B cell (primary cell): ENCODE measurements at regions not wholly inside any gene's neighbourhood (a gene's known extent, or its start where the extent isn't known, plus 50 kb on each side); places are given as distances from the start of the nearest gene placed in this dataset.

Experiments used
- ATAC-seq: fragments of 200-7000 bp; cut with Tn5 transposase; one replicate; pipeline ENCODE4 v1.10.0; 2021; ENCODE audit warnings: low read depth, mild to moderate bottlenecking, moderate number of reproducible peaks, moderate library complexity
- CTCF ChIA-PET: fragments of 350-600 bp; sonication (Branson Sonifier 250); formaldehyde crosslinking; loops from one replicate; lab custom pipeline; 2021; ENCODE audit warnings: antibody characterized with exemption, inconsistent platforms; lab: Charles Lee
- POLR2A ChIA-PET: fragments of 350-600 bp; sonication (Branson Sonifier 250); formaldehyde crosslinking; loops from one replicate; lab custom pipeline; 2021; ENCODE audit warnings: antibody characterized with exemption; lab: Charles Lee
- DNase-seq: peaks from one replicate; pipeline ENCODE4 v3.0.0; 2013
- H2AFZ ChIP-seq: 2 replicates; pipeline ENCODE4 v1.6.1; 2012; ENCODE audit warnings: mild to moderate bottlenecking, low read depth, low read length; ENCODE audit not compliant: insufficient read depth, poor library complexity, severe bottlenecking
- H3K27ac ChIP-seq, 2 donors: 1 replicate in 1 of 2; 2 replicates in 1 of 2; pipeline ENCODE4 v1.5.1; 2012 to 2013; ENCODE audit warnings: low read length in 2 of 2, mild to moderate bottlenecking in 2 of 2, moderate library complexity in 1 of 2
- H3K27me3 ChIP-seq, 4 experiments: fragments of 200-600 bp in 1 of 4; sonication (generic) in 1 of 4; replicated peaks in 1 of 4; 1 replicate in 2 of 4; 2 replicates in 2 of 4; pipeline versions ENCODE4 v1.6.1 to v1.7.0; 2013 to 2016; ENCODE audit warnings: low read length in 3 of 4, mild to moderate bottlenecking in 2 of 4, mixed read lengths in 1 of 4, moderate library complexity in 1 of 4; ENCODE audit not compliant: insufficient read depth in 4 of 4, control insufficient read depth in 3 of 4; ENCODE audit errors: control extremely low read depth in 1 of 4
- H3K36me3 ChIP-seq, 2 experiments: replicated peaks in 1 of 2; 1 replicate in 1 of 2; 2 replicates in 1 of 2; pipeline versions ENCODE4 v1.6.1 to v1.7.1; 2013; ENCODE audit warnings: low read length in 1 of 2; ENCODE audit not compliant: insufficient read depth in 2 of 2, control insufficient read depth in 1 of 2; ENCODE audit errors: control extremely low read depth in 1 of 2, extremely low read depth in 1 of 2
- H3K4me1 ChIP-seq, 2 donors: fragments of 200-600 bp in 1 of 2; sonication (generic) in 1 of 2; 1 replicate in 1 of 2; 2 replicates in 1 of 2; pipeline versions ENCODE4 v1.5.1 to v1.6.1; 2013 to 2017; ENCODE audit warnings: low read length in 2 of 2; ENCODE audit not compliant: control insufficient read depth in 2 of 2, insufficient read depth in 2 of 2
- H3K4me2 ChIP-seq: replicated peaks from 2 replicates; pipeline ENCODE3; 2012; ENCODE audit warnings: mild to moderate bottlenecking, low read depth, low read length; ENCODE audit not compliant: poor library complexity, severe bottlenecking
- H3K4me3 ChIP-seq, 5 experiments: fragments of 200-600 bp in 1 of 5; sonication (generic) in 1 of 5; 1 replicate in 3 of 5; 2 replicates in 2 of 5; pipeline versions ENCODE4 v1.5.1 to v1.7.0; 2011 to 2016; ENCODE audit warnings: low read length in 4 of 5, mild to moderate bottlenecking in 4 of 5, low read depth in 2 of 5, control low read depth in 1 of 5, moderate library complexity in 1 of 5; ENCODE audit not compliant: insufficient read depth in 1 of 5; ENCODE audit errors: control extremely low read depth in 1 of 5, extremely low read depth in 1 of 5
- H3K79me2 ChIP-seq: fragments of 200-600 bp; sonication (generic); one replicate; pipeline ENCODE4 v1.6.0; 2016; ENCODE audit warnings: low read length; ENCODE audit not compliant: control insufficient read depth, insufficient read depth
- H3K9ac ChIP-seq: fragments of 200-600 bp; sonication (generic); 2 replicates; pipeline ENCODE4 v1.6.1; 2017; ENCODE audit warnings: mild to moderate bottlenecking, low read length, moderate library complexity
- H3K9me3 ChIP-seq, 3 donors: one replicate each; pipeline versions ENCODE4 v1.6.1 to v1.7.1; 2013; ENCODE audit warnings: low read length in 2 of 3; ENCODE audit not compliant: control insufficient read depth in 2 of 3, insufficient read depth in 1 of 3; ENCODE audit errors: control extremely low read depth in 1 of 3
- H4K20me1 ChIP-seq: 2 replicates; pipeline ENCODE4 v1.6.0; 2012; ENCODE audit warnings: mild to moderate bottlenecking, low read length; ENCODE audit not compliant: insufficient read depth, control insufficient read depth, poor library complexity, severe bottlenecking
- H3K27ac Mint-ChIP-seq: one replicate; pipeline ENCODE4 v1.8.0; 2021; ENCODE audit warnings: mixed read lengths
- H3K27me3 Mint-ChIP-seq: one replicate; pipeline ENCODE4 v1.8.0; 2021; ENCODE audit warnings: mixed read lengths
- H3K4me1 Mint-ChIP-seq: one replicate; pipeline ENCODE4 v1.8.0; 2021; ENCODE audit warnings: mixed read lengths
- H3K4me3 Mint-ChIP-seq: one replicate; pipeline ENCODE4 v1.8.0; 2021; ENCODE audit warnings: mixed read lengths
- H3K9me3 Mint-ChIP-seq: one replicate; pipeline ENCODE4 v1.8.0; 2022; ENCODE audit warnings: mixed read lengths; ENCODE audit not compliant: insufficient read depth
- EZH2 ChIP-seq: IDR thresholded peaks from 2 replicates; pipeline ENCODE4 v1.6.1; 2012; ENCODE audit warnings: borderline replicate concordance, low read depth, mild to moderate bottlenecking, moderate library complexity, low read length; ENCODE audit not compliant: insufficient read depth, poor library complexity, severe bottlenecking
- WGBS: methylation state at CpG from one replicate; pipeline ENCODE4 v1.1.5; 2013; ENCODE audit warnings: missing lambda C conversion rate; ENCODE audit not compliant: insufficient coverage; 5-methylcytosine and 5-hydroxymethylcytosine counted together
- intact Hi-C: fragments of 100-400 bp; cut with micrococcal nuclease; formaldehyde crosslinking; loops from one replicate; pipeline ENCODE4 v1.10.0; 2022
- TF ChIP-seq, protein P1 (sequence below): fragments of 200-600 bp; IDR thresholded peaks from one replicate; pipeline ENCODE4 v1.8.0; 2022; ENCODE audit warnings: antibody characterized with exemption, mild to moderate bottlenecking

DNA sequence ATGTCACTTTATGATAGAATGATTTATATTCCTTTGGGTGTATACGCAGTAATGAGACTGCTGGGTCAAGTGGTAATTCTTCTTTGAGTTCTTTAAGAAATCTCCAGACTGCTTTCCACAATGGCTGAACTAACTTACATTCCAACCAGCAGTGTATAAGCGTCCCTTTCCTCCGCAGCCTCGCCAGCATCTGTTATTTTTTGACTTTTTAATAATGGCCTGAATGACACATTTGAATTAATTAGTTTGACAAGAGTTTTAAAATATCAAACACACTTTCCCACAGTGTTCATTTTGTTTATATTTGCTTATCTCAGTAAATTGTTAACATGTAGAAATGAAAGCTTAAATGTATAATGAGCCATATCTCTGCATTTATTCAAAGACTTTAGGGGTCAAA lies 116.8 kb downstream of the TES start:
- TF ChIP-seq, protein P1, sequence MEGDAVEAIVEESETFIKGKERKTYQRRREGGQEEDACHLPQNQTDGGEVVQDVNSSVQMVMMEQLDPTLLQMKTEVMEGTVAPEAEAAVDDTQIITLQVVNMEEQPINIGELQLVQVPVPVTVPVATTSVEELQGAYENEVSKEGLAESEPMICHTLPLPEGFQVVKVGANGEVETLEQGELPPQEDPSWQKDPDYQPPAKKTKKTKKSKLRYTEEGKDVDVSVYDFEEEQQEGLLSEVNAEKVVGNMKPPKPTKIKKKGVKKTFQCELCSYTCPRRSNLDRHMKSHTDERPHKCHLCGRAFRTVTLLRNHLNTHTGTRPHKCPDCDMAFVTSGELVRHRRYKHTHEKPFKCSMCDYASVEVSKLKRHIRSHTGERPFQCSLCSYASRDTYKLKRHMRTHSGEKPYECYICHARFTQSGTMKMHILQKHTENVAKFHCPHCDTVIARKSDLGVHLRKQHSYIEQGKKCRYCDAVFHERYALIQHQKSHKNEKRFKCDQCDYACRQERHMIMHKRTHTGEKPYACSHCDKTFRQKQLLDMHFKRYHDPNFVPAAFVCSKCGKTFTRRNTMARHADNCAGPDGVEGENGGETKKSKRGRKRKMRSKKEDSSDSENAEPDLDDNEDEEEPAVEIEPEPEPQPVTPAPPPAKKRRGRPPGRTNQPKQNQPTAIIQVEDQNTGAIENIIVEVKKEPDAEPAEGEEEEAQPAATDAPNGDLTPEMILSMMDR: no peak
- TF ChIP-seq EZH2: no peak
- Histone ChIP-seq H3K4me1 (no peaks in the 10 kb centered on the region), H3K9ac (no peak overlapping the region), H3K27ac (no peak overlapping the region), H3K27me3 (no peaks in the 10 kb centered on the region), H3K36me3 (no peaks in the 10 kb centered on the region), H4K20me1 (no peaks in the 10 kb centered on the region), H2AFZ (no peak overlapping the region), H3K4me2 (no peak overlapping the region), H3K9me3 (no peaks in the 10 kb centered on the region), H3K4me3 (no peak overlapping the region), H3K79me2 (no peaks in the 10 kb centered on the region)
- ATAC-seq: no peak
- Mint-ChIP-seq H3K27me3 (no peaks in the 10 kb centered on the region), H3K4me3 (no peak overlapping the region), H3K27ac (no peak overlapping the region), H3K9me3 (no peaks in the 10 kb centered on the region), H3K4me1 (no peaks in the 10 kb centered on the region)
- CTCF ChIA-PET: no interaction called here
- POLR2A ChIA-PET: no interaction called here
- DNase-seq: no peak
- WGBS: no CpG with 5 or more reads among the region's 4 CpGs
- intact Hi-C loops: no loop called here

DNA sequence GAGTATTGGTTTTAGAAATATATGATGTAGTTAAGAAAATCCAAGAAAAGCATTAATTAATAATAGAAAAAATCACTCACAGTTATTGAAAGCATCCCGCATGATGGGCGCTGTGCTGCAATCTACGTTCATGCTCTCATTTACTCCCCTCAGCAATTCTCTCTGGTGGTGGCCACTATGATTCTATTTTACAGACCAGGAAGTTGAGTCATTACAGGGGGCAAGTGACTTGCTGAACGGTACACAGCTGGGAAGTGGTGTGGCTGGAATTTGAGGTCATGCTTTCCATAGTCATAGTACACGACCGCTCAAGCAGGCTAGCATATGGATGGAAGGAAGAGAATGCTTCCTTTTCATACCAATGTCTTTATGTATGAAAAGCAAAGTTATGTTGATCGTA lies 117.4 kb downstream of the TES start:
- Histone ChIP-seq H3K79me2 (no peaks in the 10 kb centered on the region), H3K36me3 (no peaks in the 10 kb centered on the region), H4K20me1 (no peaks in the 10 kb centered on the region), H3K27ac (no peak overlapping the region), H2AFZ (no peak overlapping the region), H3K4me3 (no peak overlapping the region), H3K9ac (no peak overlapping the region), H3K4me2 (no peak overlapping the region), H3K27me3 (no peaks in the 10 kb centered on the region), H3K4me1 (no peaks in the 10 kb centered on the region), H3K9me3 (no peaks in the 10 kb centered on the region)
- Mint-ChIP-seq H3K9me3 (no peaks in the 10 kb centered on the region), H3K4me3 (no peak overlapping the region), H3K27me3 (no peaks in the 10 kb centered on the region), H3K4me1 (no peaks in the 10 kb centered on the region), H3K27ac (no peak overlapping the region)
- TF ChIP-seq, protein P1: no peak
- no peak for TF ChIP-seq EZH2
- ChIA-PET POLR2A (no interaction called here), CTCF (no interaction called here)
- ATAC-seq (no peak), DNase-seq (no peak)
- no CpG with 5 or more reads among the region's 7 CpGs for whole genome bisulfite sequencing
- intact Hi-C loops: no loop called here
